Ishikawa (cell line): ENCODE measurements at regions not wholly inside any gene's neighbourhood (a gene's known extent, or its start where the extent isn't known, plus 50 kb on each side); places are given as distances from the start of the nearest gene placed in this dataset.

Experiments used
- CREB1 ChIP-seq: IDR thresholded peaks from 2 replicates; pipeline ENCODE4 v1.6.1; 2012; ENCODE audit warnings: low read depth
- EGR1 ChIP-seq: IDR thresholded peaks from 2 replicates; pipeline ENCODE4 v1.6.1; 2012
- EP300 ChIP-seq: IDR thresholded peaks from 2 replicates; pipeline ENCODE4 v1.6.1; 2012; ENCODE audit warnings: borderline replicate concordance
- FOXM1 ChIP-seq: IDR thresholded peaks from 2 replicates; pipeline ENCODE4 v1.6.1; 2012; ENCODE audit warnings: low read depth, borderline replicate concordance
- MAX ChIP-seq: IDR thresholded peaks from 2 replicates; pipeline ENCODE4 v1.6.1; 2012
- NFIC ChIP-seq: IDR thresholded peaks from 2 replicates; pipeline ENCODE4 v1.6.1; 2012
- RAD21 ChIP-seq: IDR thresholded peaks from 2 replicates; pipeline ENCODE4 v1.6.1; 2012; ENCODE audit warnings: low read depth
- TAF1 ChIP-seq: IDR thresholded peaks from 2 replicates; pipeline ENCODE4 v1.6.1; 2012; ENCODE audit warnings: low read depth, mild to moderate bottlenecking
- TCF12 ChIP-seq: IDR thresholded peaks from 2 replicates; pipeline ENCODE4 v1.6.1; 2012; ENCODE audit warnings: low read depth
- TEAD4 ChIP-seq: IDR thresholded peaks from 2 replicates; pipeline ENCODE4 v1.6.1; 2012
- YY1 ChIP-seq: IDR thresholded peaks from 2 replicates; pipeline ENCODE4 v1.6.1; 2012; ENCODE audit warnings: low read depth
- ZBTB7A ChIP-seq: IDR thresholded peaks from 2 replicates; pipeline ENCODE4 v1.6.1; 2012; ENCODE audit warnings: low read depth
- TF ChIP-seq, protein P1 (sequence below): IDR thresholded peaks from 2 replicates; pipeline ENCODE4 v1.6.1; 2012
- TF ChIP-seq, protein P2 (sequence below): IDR thresholded peaks from 2 replicates; pipeline ENCODE4 v1.6.1; 2012; ENCODE audit warnings: low read depth, mild to moderate bottlenecking

DNA sequence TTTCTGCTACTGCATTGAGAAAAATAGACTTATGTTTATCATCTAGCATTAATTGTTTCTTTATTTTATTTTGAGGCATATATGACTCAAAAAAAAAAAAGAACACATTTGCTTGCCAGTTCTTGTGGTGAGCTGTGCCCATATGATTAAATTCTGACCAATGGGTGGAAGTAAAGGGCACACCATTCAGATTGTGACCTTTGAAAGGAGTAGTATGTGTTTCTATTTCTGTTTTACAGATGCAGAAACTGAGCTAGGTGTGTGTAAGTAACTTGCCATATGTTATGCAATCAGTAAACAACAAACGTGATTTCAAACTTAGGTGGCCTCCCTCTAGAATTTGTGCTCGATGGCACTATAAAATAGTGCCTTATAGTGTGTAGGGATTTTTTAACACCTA, 368.1 kb upstream of the EDIL3 start:
- TF ChIP-seq FOXM1 (no peak), EGR1 (no peak), TCF12 (no peak), CREB1 (no peak), TAF1 (no peak), RAD21 (no peak), EP300 (no peak), YY1 (no peak), NFIC (no peak), MAX (no peak), TEAD4 (no peak), ZBTB7A (no peak)
- TF ChIP-seq, protein P1, sequence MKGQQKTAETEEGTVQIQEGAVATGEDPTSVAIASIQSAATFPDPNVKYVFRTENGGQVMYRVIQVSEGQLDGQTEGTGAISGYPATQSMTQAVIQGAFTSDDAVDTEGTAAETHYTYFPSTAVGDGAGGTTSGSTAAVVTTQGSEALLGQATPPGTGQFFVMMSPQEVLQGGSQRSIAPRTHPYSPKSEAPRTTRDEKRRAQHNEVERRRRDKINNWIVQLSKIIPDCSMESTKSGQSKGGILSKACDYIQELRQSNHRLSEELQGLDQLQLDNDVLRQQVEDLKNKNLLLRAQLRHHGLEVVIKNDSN = no peak
- TF ChIP-seq, protein P2, sequence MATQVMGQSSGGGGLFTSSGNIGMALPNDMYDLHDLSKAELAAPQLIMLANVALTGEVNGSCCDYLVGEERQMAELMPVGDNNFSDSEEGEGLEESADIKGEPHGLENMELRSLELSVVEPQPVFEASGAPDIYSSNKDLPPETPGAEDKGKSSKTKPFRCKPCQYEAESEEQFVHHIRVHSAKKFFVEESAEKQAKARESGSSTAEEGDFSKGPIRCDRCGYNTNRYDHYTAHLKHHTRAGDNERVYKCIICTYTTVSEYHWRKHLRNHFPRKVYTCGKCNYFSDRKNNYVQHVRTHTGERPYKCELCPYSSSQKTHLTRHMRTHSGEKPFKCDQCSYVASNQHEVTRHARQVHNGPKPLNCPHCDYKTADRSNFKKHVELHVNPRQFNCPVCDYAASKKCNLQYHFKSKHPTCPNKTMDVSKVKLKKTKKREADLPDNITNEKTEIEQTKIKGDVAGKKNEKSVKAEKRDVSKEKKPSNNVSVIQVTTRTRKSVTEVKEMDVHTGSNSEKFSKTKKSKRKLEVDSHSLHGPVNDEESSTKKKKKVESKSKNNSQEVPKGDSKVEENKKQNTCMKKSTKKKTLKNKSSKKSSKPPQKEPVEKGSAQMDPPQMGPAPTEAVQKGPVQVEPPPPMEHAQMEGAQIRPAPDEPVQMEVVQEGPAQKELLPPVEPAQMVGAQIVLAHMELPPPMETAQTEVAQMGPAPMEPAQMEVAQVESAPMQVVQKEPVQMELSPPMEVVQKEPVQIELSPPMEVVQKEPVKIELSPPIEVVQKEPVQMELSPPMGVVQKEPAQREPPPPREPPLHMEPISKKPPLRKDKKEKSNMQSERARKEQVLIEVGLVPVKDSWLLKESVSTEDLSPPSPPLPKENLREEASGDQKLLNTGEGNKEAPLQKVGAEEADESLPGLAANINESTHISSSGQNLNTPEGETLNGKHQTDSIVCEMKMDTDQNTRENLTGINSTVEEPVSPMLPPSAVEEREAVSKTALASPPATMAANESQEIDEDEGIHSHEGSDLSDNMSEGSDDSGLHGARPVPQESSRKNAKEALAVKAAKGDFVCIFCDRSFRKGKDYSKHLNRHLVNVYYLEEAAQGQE = no peak
